22Rv1 (cell line): ENCODE measurements at regions not wholly inside any gene's neighbourhood (a gene's known extent, or its start where the extent isn't known, plus 50 kb on each side); places are given as distances from the start of the nearest gene placed in this dataset.

Source experiments
- CTCF ChIP-seq: fragments of 450-650 bp; IDR thresholded peaks from 2 replicates; pipeline ENCODE4 v1.5.1; 2017; ENCODE audit warnings: mild to moderate bottlenecking
- ZFX ChIP-seq: fragments of 450-650 bp; IDR thresholded peaks from 2 replicates; pipeline ENCODE4 v1.6.1; 2017; ENCODE audit warnings: antibody characterized with exemption, borderline replicate concordance

GRCh38 chr5:61790678-61791077, 458.6 kb downstream of the ZSWIM6 start:
- TF ChIP-seq CTCF = no peak
- no peak for TF ChIP-seq ZFX
